NCI-H1092 (cell line): ENCODE measurements at regions not wholly inside any gene's neighbourhood (a gene's known extent, or its start where the extent isn't known, plus 50 kb on each side); places are given as distances from the start of the nearest gene placed in this dataset.
"Not testable (repeated sequence)": the region's sequence is repeated elsewhere in the genome, so short reads cannot be mapped to it uniquely, and the experiment has no call there.

Experiments used
- DNase-seq: peaks from one replicate; lab custom pipeline; 2025; lab: John Stamatoyannopoulos, UW

DNA sequence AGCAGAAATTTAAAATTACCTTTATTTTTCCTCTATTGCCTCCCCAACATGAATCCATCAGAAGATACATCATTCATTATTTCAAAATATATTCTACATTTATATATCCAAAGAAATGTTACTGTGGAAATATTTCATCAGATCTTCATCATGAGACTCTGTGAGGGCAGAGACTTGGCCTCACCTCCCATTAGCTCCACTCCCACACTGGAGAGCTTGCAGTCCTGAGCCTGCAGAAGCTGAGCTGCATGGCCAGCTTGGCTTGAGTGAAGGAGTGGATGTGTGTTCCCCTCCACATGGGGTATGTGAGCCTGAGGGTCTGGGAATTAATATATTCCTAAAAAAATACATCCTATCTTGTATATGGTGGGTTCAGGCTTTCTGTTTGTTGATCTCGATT lies 961.9 kb downstream of the TMEM121 start:
- DNase-seq = no peak

- DNase-seq = no peak
Observed at GRCh38 chr14:106489112-106489881, 962.9 kb downstream of the TMEM121 start.

- DNase-seq = no peak
Observed at GRCh38 chr14:106490442-106490841, 964.1 kb downstream of the TMEM121 start.

DNA sequence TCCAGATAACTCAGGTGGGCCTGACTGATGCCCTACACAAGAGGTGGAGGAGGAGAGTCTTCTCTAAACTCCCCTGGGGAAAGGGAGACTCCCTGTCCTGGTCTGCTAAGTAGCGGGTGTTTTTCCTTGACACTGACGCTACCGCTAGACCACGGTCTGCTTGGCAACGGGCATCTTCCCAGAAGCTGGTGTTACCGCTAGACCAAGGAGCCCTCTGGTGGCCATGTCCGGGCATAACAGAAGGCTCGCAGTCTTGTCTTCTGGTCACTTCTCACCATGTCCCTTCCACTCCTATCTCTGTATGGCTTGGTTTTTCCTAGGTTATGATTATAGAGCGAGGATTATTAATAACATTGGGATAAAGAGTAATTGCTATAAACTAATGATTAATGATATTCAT lies 965.5 kb downstream of the TMEM121 start:
- no peak for DNase-seq

DNA sequence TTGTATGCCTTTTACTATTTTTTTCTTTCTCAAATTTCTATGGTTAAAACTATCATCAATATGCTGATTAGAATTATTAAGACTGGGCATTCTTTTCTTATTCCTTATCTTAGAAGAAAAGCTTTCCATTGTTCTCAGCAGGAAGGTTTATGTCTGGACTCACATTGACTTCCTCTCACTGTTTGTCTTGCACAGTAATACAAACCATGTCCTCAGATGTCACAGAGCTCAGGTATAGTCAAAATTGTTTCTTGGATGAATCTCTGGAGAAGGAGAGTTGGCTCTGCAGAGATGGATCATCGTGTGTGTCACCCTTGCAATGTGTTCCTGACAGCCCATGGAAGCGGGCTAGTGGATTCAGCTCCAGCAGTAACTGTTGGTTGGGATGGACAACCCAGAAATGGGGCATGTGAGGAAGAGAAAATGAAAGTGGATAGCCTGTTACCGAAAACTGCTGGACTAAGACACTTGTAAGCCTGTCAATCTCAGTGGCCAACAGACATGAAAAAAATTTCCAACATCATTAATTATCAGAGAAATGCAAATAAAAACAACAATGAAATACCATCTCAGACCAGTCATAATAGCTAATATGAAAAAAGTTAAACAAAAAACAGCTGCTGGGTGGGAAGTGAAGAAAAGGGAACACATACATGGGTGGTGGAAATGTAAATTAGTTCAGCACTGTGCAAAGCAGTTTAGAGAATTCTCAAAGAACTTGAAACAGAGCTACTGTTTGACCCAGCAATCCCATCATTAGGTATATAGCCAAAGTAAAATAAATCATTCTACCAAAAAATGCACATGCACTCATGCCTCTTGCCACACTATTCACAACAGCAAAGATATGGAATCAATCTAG lies 967.8 kb downstream of the TMEM121 start:
- DNase-seq = no peak

- no peak for DNase-seq
Observed at GRCh38 chr14:106500571-106500970, 974.2 kb downstream of the TMEM121 start.

GRCh38 chr14:106501898-106502297 lies 975.5 kb downstream of the TMEM121 start:
- no peak for DNase-seq

DNA sequence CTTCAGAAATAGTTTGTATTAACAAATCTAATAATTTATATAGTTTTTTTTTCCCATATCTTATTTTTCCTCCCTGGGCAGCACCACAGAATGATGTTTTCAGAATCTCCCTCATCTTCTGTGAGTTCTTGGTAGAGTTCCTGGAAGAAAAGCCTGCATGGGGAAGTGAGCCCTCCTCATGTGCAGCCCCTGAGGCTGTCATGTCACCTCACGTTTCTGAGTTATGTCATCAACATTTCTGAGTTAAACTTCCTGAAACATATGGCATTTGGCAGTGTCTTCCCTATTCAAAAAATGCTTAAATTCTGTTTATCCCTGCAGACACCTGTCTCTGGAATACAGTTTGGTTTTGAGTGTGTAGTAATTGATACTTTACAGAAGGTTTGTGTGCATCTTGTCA lies 979.0 kb downstream of the TMEM121 start:
- DNase-seq = no peak

- no peak for DNase-seq
Observed at GRCh38 chr14:106506881-106507305, 980.5 kb downstream of the TMEM121 start.

DNA sequence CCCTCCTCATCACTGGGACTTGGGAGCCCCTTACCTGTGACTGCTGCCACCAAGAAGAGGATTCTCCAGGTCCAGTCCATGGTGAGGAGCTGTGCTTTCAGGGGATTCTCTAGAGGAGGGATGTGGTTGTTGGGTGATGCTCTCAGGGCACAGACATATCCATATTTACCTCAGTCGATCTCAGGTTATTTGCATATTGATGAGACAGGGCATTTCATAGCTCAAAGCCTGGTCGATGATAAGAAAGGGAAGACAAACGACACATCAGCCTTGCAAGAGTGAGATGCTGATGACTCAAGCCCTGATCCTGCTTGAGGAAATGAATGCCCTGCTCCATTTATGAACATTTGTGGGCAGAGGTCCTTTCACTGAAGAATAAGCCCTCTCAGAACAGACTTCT lies 981.0 kb downstream of the TMEM121 start:
- DNase-seq = no peak

DNA sequence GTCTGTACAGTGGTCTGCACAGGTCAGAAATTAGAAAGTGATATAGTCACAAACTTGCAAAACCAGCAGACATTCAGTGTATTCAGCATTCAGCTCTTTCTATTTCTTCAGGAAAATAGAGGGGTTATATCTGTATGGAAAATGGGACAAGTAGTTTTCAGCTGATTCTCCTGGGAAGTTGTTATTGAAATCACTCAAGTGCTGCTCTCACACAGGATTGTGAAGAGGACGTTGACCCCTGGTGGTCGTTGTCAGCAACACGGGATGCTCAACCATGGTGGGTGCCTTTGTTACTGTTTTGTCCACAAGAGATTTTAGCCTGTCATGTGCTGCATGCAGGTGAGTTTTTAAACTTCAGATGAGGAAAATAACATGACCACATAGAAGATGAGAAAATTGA lies 981.8 kb downstream of the TMEM121 start:
- no peak for DNase-seq

GRCh38 chr14:106509176-106509575 lies 982.8 kb downstream of the TMEM121 start:
- no peak for DNase-seq

- no peak for DNase-seq
Observed at GRCh38 chr14:106509807-106510206, 983.4 kb downstream of the TMEM121 start.

GRCh38 chr14:106511006-106511799 lies 984.8 kb downstream of the TMEM121 start:
- DNase-seq = no peak

- DNase-seq = no peak
Observed at GRCh38 chr14:106511800-106512198, 985.4 kb downstream of the TMEM121 start.

DNA sequence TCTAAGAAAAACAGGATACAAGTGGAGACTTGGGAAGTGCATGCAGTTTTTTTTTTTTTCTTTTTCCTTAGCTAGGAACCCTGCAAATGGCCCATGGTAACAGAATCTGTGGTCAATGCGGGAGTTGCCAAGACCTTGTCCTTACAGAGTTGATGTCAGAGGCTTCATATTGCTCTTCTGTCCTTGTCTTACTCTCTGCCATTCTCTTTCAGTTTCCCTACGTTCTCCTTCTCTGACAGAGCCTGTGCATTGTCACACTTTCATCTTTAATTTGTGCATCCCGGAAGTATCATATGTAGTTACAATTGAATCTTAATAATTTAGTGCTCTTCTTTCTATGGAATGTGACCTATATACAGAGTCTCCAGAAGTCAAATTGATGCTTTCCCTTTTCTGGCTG lies 986.9 kb downstream of the TMEM121 start:
- no peak for DNase-seq

DNA sequence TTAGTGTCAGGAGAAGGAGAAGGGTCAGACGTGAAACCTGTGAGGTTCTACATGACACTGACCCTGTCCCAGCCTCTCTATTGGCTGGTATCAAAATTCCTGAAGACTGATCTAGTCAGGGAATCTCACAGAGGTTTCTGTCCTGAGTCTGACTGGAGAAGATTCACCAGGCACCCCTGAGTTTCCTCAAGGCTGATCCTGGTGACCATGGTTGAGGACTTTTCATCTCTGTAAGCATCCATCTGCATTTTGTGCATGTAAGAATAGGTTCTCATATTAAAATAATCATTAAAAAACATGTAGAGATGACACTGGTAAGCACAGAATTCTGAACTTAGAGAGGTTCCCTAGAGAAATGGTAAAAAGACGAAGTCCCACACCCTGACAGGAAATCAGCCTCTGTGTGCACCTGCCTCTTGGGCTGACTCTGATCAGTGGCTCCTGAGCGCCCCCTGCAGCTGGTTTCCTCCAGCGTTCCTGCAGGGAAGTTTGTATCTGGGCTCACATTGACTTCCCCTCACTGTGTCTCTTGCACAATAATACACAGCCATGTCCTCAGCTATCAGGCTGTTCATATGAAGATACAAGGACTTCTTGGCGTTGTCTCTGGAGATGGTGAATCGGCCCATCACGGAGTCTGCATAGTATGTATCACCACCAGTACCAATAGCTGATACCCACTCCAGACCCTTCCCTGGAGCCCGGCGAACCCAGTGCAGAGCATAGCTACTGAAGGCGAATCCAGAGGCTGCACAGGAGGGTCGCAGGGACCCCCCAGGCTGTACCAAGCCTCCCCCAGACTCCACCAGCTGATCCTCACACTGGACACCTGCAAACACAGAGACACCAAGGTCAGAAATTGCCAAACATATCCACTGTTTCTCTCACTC lies 991.9 kb downstream of the TMEM121 start:
- no peak for DNase-seq

- not testable (repeated sequence) for DNase-seq
Observed at GRCh38 chr14:106522118-106522517, 995.7 kb downstream of the TMEM121 start.

GRCh38 chr14:106522990-106523389 lies 996.6 kb downstream of the TMEM121 start:
- no peak for DNase-seq

- DNase-seq = no peak
Observed at GRCh38 chr14:106528717-106529116, 1002.3 kb downstream of the TMEM121 start.

DNA sequence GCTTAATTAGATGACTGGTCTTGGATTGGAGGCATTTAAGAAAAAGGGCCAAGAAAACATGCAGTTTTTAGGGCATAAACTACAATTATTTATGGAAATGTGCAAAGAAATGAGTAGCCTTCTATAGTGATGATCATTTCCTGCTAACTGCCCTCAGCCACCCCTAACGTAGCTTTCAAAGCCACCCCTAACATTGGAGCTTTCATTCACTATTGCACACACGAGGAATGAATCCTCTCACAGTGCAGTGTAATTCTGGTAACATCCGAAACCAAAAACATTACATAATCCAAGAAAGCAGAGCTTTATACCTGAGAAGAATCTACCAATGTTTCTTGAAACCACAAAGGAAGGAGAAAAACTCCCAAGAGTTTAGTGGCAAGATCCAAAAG lies 1003.6 kb downstream of the TMEM121 start:
- no peak for DNase-seq
